ENCODE measurements at regions not wholly inside any gene's neighbourhood (a gene's known extent, or its start where the extent isn't known, plus 50 kb on each side); places are given as distances from the start of the nearest gene placed in this dataset.

DNA sequence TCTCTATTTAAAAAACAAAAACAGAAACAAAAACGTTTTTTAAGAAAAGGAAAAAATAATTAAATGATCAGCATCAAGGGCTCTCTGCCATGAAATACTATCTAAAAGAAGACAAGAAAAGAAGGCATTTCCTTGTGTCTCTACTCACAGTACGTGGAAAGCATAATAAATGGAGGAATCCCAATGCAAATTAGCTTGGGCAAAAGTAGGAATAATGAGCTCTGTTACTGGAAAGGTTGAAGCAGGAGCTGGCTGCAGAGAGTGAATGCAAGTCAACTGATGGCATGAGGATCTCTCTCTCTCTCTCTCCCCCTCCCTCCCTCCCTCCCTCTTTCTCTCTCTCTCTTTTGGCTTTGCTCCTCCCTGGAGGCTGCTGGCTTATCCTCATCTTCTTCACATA is 85.9 kb downstream of the TBX3 start:
- no peak for TF ChIP-seq MYC (IDR thresholded peaks at IDR 0.05; ENCODE audit: low read depth, low read length)
- TF ChIP-seq, protein P1, sequence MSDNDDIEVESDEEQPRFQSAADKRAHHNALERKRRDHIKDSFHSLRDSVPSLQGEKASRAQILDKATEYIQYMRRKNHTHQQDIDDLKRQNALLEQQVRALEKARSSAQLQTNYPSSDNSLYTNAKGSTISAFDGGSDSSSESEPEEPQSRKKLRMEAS (IDR thresholded peaks at IDR 0.05; ENCODE audit: insufficient read depth, insufficient read length) = no peak
- TF ChIP-seq POLR2A (IDR thresholded peaks at IDR 0.05; ENCODE audit: low read depth, low read length) = no peak
- no peak for TF ChIP-seq FOS (IDR thresholded peaks at IDR 0.05; ENCODE audit: borderline replicate concordance, insufficient read depth, low read length)
- TF ChIP-seq EZH2 (IDR thresholded peaks at IDR 0.05; ENCODE audit: borderline replicate concordance, low read depth, low read length, severe bottlenecking) = no peak
- no peak for TF ChIP-seq POLR2AphosphoS5 (IDR thresholded peaks at IDR 0.05; ENCODE audit: insufficient read depth, low read depth, low read length)
- TF ChIP-seq JUN (IDR thresholded peaks at IDR 0.05; ENCODE audit: borderline replicate concordance, insufficient read depth, insufficient read length, low read depth) = no peak
- TF ChIP-seq GATA2 (IDR thresholded peaks at IDR 0.05; ENCODE audit: insufficient read depth, insufficient read length, low read depth, low read length) = no peak
- H3K36me3 ChIP-seq (ENCODE audit: control insufficient read depth in 2 of 2, extremely low read depth in 1 of 2, insufficient read depth in 2 of 2, low read length in 2 of 2) = no peaks in the 10 kb centered on the region
- no peaks in the 10 kb centered on the region for H3K9me1 ChIP-seq (replicated peaks; ENCODE audit: control insufficient read depth, extremely low read depth, insufficient read depth, low read length)
- no peak overlapping the region for H3K4me2 ChIP-seq (ENCODE audit: insufficient read depth, low read length)
- H3K9ac ChIP-seq (replicated peaks; ENCODE audit: extremely low read depth, insufficient read depth, low read length) = no peak overlapping the region
- POLR2A ChIA-PET = no interaction called here
- DNase-seq (ENCODE audit: low read depth, low spot score) (no peak), FAIRE-seq (no peak)
- no peaks in the 10 kb centered on the region for H4K20me1 ChIP-seq (replicated peaks; ENCODE audit: control insufficient read depth, extremely low read depth, insufficient read depth, low read length)
- H3K27me3 ChIP-seq (ENCODE audit: control insufficient read depth in 2 of 2, insufficient read depth in 2 of 2, low read length in 2 of 2) = no peaks in the 10 kb centered on the region
- no peak overlapping the region for H3K4me3 ChIP-seq (replicated peaks in 1 of 3; ENCODE audit: insufficient read depth in 1 of 3, low read depth in 1 of 3, low read length in 3 of 3)
- CTCF ChIA-PET = no interaction called here
- no TSS peak for BruUV-seq (replicated peaks)
- no peaks in the 10 kb centered on the region for H3K4me1 ChIP-seq (ENCODE audit: control insufficient read depth, extremely low read depth, insufficient read depth, low read length)
- intact Hi-C loops (cut with micrococcal nuclease) (no loop called here), dilution Hi-C loops (cut with MboI; ENCODE audit: extremely low pct_ligation_motif_present, low sequenced_read_pairs) (no loop called here)
- H3K9me3 ChIP-seq (replicated peaks; ENCODE audit: control insufficient read depth, insufficient read depth, low read length) = peaks cover 2% of the 10 kb centered on the region
- no peak overlapping the region for H2AFZ ChIP-seq (ENCODE audit: low read depth, low read length)
- H3K27ac ChIP-seq (ENCODE audit: insufficient read depth, low read depth, low read length) = no peak overlapping the region
- H3K79me2 ChIP-seq (ENCODE audit: control insufficient read depth, insufficient read depth, low read length) = no peaks in the 10 kb centered on the region

DNA sequence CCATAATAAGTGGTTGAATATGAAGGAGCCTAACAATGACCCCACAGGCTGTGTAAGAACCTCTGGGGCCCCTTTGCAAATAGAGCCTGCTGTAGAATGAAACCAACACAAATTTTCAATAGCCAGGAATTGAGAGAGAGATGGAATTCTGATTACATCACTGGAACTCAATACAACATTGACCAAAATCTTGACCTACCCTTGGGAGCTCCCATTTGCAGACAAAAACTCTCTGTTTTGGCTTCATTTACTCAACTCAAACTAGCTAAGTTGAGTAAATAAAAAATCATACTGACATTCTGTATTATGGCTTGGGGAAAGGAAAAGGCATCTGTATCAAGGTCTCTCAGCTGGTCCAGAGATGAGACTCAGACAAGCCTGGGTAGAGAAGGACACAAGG is 91.0 kb downstream of the TBX3 start:
- CTCF ChIA-PET = no interaction called here
- no peaks in the 10 kb centered on the region for H3K79me2 ChIP-seq (ENCODE audit: control insufficient read depth, insufficient read depth, low read length)
- no peak overlapping the region for H2AFZ ChIP-seq (ENCODE audit: low read depth, low read length)
- no peaks in the 10 kb centered on the region for H3K9me3 ChIP-seq (replicated peaks; ENCODE audit: control insufficient read depth, insufficient read depth, low read length)
- no TSS peak for BruUV-seq (replicated peaks)
- dilution Hi-C loops (cut with MboI; ENCODE audit: extremely low pct_ligation_motif_present, low sequenced_read_pairs) (no loop called here), intact Hi-C loops (cut with micrococcal nuclease) (no loop called here)
- POLR2A ChIA-PET = no interaction called here
- H3K36me3 ChIP-seq (ENCODE audit: control insufficient read depth in 2 of 2, extremely low read depth in 1 of 2, insufficient read depth in 2 of 2, low read length in 2 of 2) = no peaks in the 10 kb centered on the region
- FAIRE-seq = no peak
- no peaks in the 10 kb centered on the region for H3K27me3 ChIP-seq (ENCODE audit: control insufficient read depth in 2 of 2, insufficient read depth in 2 of 2, low read length in 2 of 2)
- H4K20me1 ChIP-seq (replicated peaks; ENCODE audit: control insufficient read depth, extremely low read depth, insufficient read depth, low read length) = no peaks in the 10 kb centered on the region
- H3K4me2 ChIP-seq (ENCODE audit: insufficient read depth, low read length) = no peak overlapping the region
- no peak for DNase-seq (ENCODE audit: low read depth, low spot score)
- H3K9ac ChIP-seq (replicated peaks; ENCODE audit: extremely low read depth, insufficient read depth, low read length) = no peak overlapping the region
- no peak overlapping the region for H3K4me3 ChIP-seq (replicated peaks in 1 of 3; ENCODE audit: insufficient read depth in 1 of 3, low read depth in 1 of 3, low read length in 3 of 3)
- no peaks in the 10 kb centered on the region for H3K4me1 ChIP-seq (ENCODE audit: control insufficient read depth, extremely low read depth, insufficient read depth, low read length)
- no peak overlapping the region for H3K27ac ChIP-seq (ENCODE audit: insufficient read depth, low read depth, low read length)
- TF ChIP-seq GATA2 (IDR thresholded peaks at IDR 0.05; ENCODE audit: insufficient read depth, insufficient read length, low read depth, low read length) (no peak), EZH2 (IDR thresholded peaks at IDR 0.05; ENCODE audit: borderline replicate concordance, low read depth, low read length, severe bottlenecking) (no peak), POLR2AphosphoS5 (IDR thresholded peaks at IDR 0.05; ENCODE audit: insufficient read depth, low read depth, low read length) (no peak)
- H3K9me1 ChIP-seq (replicated peaks; ENCODE audit: control insufficient read depth, extremely low read depth, insufficient read depth, low read length) = no peaks in the 10 kb centered on the region
